Activated CD4-positive, alpha-beta T cell treated with anti-CD3 and anti-CD28 coated beads for 36 hours (primary cell): ENCODE measurements at regions not wholly inside any gene's neighbourhood (a gene's known extent, or its start where the extent isn't known, plus 50 kb on each side); places are given as distances from the start of the nearest gene placed in this dataset.

Source experiments
- ATAC-seq: fragments of 200-7000 bp; cut with Tn5 transposase; one replicate; pipeline ENCODE4 v1.10.0; 2021; ENCODE audit warnings: mild to moderate bottlenecking, moderate library complexity
- CTCF ChIA-PET: fragments of 350-600 bp; sonication (Branson Sonifier 250); formaldehyde crosslinking; loops from one replicate; lab custom pipeline; 2021; ENCODE audit warnings: antibody characterized with exemption; lab: Charles Lee
- POLR2A ChIA-PET: fragments of 350-600 bp; sonication (Branson Sonifier 250); formaldehyde crosslinking; loops from one replicate; lab custom pipeline; 2021; ENCODE audit warnings: antibody characterized with exemption, inconsistent platforms; lab: Charles Lee
- DNase-seq: peaks from one replicate; pipeline ENCODE4 v3.0.0-alpha.2; 2020
- H3K27ac Mint-ChIP-seq: one replicate; pipeline ENCODE4 v1.8.0; 2021; ENCODE audit warnings: mixed read lengths
- H3K27me3 Mint-ChIP-seq: one replicate; pipeline ENCODE4 v1.8.0; 2021; ENCODE audit warnings: mixed read lengths
- H3K36me3 Mint-ChIP-seq: one replicate; pipeline ENCODE4 v1.8.0; 2021; ENCODE audit warnings: low read depth, mixed read lengths
- H3K4me1 Mint-ChIP-seq: one replicate; pipeline ENCODE4 v1.8.0; 2021; ENCODE audit warnings: mixed read lengths
- H3K4me3 Mint-ChIP-seq: one replicate; pipeline ENCODE4 v1.8.0; 2021; ENCODE audit warnings: mild to moderate bottlenecking, moderate library complexity, mixed read lengths
- H3K9me3 Mint-ChIP-seq: one replicate; pipeline ENCODE4 v1.8.0; 2021; ENCODE audit warnings: low read depth, mixed read lengths
- intact Hi-C, 2 experiments: fragments of 100-400 bp; cut with DNase I in 1 of 2; cut with micrococcal nuclease in 1 of 2; formaldehyde crosslinking; loops; one replicate each; pipeline versions ENCODE4 v1.14.2 to v1.15.1; 2022 to 2024; cut with DNase I, micrococcal nuclease

DNA sequence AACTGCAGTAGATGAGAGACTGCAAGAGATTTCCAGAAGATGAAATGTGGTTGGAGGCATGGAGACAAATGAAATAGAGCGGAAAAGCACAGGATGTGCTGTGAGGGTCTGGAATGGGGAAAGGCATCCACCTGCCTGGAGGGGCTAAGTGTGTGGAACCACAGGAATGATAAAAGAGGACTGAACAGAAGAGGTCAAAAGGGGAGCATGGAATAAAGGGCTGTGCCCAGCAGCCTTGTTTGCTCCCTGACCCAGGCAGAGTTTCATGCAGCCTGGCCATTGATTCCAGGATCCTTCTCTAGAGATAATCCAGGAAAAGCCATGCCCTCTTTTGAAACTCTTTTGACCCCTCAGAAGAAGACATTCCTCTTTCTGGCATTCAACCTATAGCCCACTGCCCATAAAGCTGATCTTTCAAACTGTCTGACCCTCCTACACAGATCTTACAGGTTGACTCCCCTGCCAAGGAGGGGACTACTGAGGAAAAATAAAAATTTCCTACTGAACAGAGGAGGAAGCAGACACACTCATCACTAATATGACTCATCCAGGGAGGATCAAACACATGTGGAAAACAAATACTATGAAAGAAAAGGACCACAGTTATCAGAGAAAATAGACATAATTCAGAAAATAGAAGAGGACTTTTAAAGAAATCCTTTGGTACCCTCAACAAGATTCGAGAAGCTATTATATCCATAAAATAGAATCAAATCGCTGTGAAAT, 273.5 kb upstream of the PCSK5 start:
- Mint-ChIP-seq H3K9me3 (no peaks in the 10 kb centered on the region), H3K4me1 (no peaks in the 10 kb centered on the region), H3K36me3 (no peaks in the 10 kb centered on the region), H3K4me3 (no peak overlapping the region), H3K27me3 (peaks cover 19% of the 10 kb centered on the region), H3K27ac (no peak overlapping the region)
- ChIA-PET CTCF (no interaction called here), POLR2A (no interaction called here)
- intact Hi-C loops: no loop called here
- ATAC-seq (no peak), DNase-seq (no peak)

- Mint-ChIP-seq H3K27ac (no peak overlapping the region), H3K27me3 (peaks cover 16% of the 10 kb centered on the region), H3K4me1 (no peaks in the 10 kb centered on the region), H3K4me3 (no peak overlapping the region), H3K9me3 (no peaks in the 10 kb centered on the region), H3K36me3 (no peaks in the 10 kb centered on the region)
- intact Hi-C loops: no loop called here
- CTCF ChIA-PET: interaction anchor here (1.2 kb wide), 1 partner anchor 11 kb away, joined by 3 read pairs; no protein-coding TSS in a partner anchor
- ATAC-seq (no peak), DNase-seq (no peak)
- POLR2A ChIA-PET: no interaction called here
These were observed 267.0 kb upstream of the PCSK5 start for GRCh38 chr9:75623462-75623861.

DNA sequence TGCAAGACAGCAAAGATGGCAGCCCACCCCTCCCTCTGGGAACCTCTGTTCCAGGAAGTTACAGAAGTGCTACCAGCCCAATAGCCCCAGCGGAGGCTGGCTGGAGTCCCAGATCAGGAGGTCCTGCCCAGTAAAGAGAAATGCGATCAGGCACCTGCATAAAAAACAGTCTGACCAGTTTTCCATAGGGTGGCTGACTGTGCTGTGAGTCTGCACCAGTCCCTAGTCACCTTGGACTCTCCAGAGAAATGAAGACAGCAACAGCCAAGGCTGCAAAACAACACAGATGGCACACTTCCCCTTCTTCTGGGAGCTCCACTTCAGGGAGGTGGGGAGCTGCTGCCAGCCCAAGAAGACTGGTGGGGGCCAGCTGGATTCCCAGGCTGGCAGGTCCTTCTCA, 265.5 kb upstream of the PCSK5 start:
- CTCF ChIA-PET: interaction anchor here (1.2 kb wide), 1 partner anchor 12 kb away, joined by 3 read pairs; no protein-coding TSS in a partner anchor

GRCh38 chr9:75626860-75627259, 263.6 kb upstream of the PCSK5 start:
- intact Hi-C loops: no loop called here
- DNase-seq: no peak
- no peaks in the 10 kb centered on the region for H3K36me3 Mint-ChIP-seq
- ChIA-PET CTCF (interaction anchor here (0.7 kb wide), 1 partner anchor 311 kb away, joined by 3 read pairs; no protein-coding TSS in a partner anchor), POLR2A (no interaction called here)
- H3K27ac Mint-ChIP-seq: no peak overlapping the region
- ATAC-seq: no peak
- H3K27me3 Mint-ChIP-seq: peaks cover 9% of the 10 kb centered on the region
- no peaks in the 10 kb centered on the region for H3K9me3 Mint-ChIP-seq
- no peak overlapping the region for H3K4me3 Mint-ChIP-seq
- H3K4me1 Mint-ChIP-seq: no peaks in the 10 kb centered on the region

More for the DNA sequence above, 265.5 kb upstream of the PCSK5 start:
- peaks cover 14% of the 10 kb centered on the region for H3K27me3 Mint-ChIP-seq
- H3K36me3 Mint-ChIP-seq: no peaks in the 10 kb centered on the region
- intact Hi-C loops: no loop called here
- DNase-seq (no peak), ATAC-seq (no peak)
- H3K27ac Mint-ChIP-seq: no peak overlapping the region
- no peak overlapping the region for H3K4me3 Mint-ChIP-seq
- no peaks in the 10 kb centered on the region for H3K9me3 Mint-ChIP-seq
- POLR2A ChIA-PET: no interaction called here
- no peaks in the 10 kb centered on the region for H3K4me1 Mint-ChIP-seq

- no peaks in the 10 kb centered on the region for H3K27me3 Mint-ChIP-seq
- no peak for ATAC-seq
- H3K36me3 Mint-ChIP-seq: no peaks in the 10 kb centered on the region
- ChIA-PET CTCF (no interaction called here), POLR2A (interaction anchor here (0.6 kb wide), 1 partner anchor 424 kb away, joined by 3 read pairs; no protein-coding TSS in a partner anchor)
- H3K4me1 Mint-ChIP-seq: no peaks in the 10 kb centered on the region
- H3K27ac Mint-ChIP-seq: no peak overlapping the region
- no peak for DNase-seq
- H3K4me3 Mint-ChIP-seq: no peak overlapping the region
- intact Hi-C loops: no loop called here
- no peaks in the 10 kb centered on the region for H3K9me3 Mint-ChIP-seq
These were observed 261.5 kb upstream of the PCSK5 start for GRCh38 chr9:75628952-75629351.

- H3K36me3 Mint-ChIP-seq: no peaks in the 10 kb centered on the region
- no peak overlapping the region for H3K4me3 Mint-ChIP-seq
- ATAC-seq: no peak
- no peaks in the 10 kb centered on the region for H3K9me3 Mint-ChIP-seq
- POLR2A ChIA-PET: interaction anchor here (0.7 kb wide), 1 partner anchor 310 kb away, joined by 3 read pairs; no protein-coding TSS in a partner anchor
- H3K27ac Mint-ChIP-seq: no peak overlapping the region
- CTCF ChIA-PET: no interaction called here
- DNase-seq: no peak
- no peaks in the 10 kb centered on the region for H3K4me1 Mint-ChIP-seq
- H3K27me3 Mint-ChIP-seq: no peaks in the 10 kb centered on the region
- intact Hi-C loops: no loop called here
These were observed 256.9 kb upstream of the PCSK5 start for GRCh38 chr9:75633451-75634057.

GRCh38 chr9:75636427-75637045, 253.9 kb upstream of the PCSK5 start:
- intact Hi-C loops: no loop called here
- POLR2A ChIA-PET: no interaction called here
- Mint-ChIP-seq H3K27me3 (no peaks in the 10 kb centered on the region), H3K9me3 (no peaks in the 10 kb centered on the region), H3K27ac (no peak overlapping the region), H3K36me3 (no peaks in the 10 kb centered on the region), H3K4me1 (no peaks in the 10 kb centered on the region), H3K4me3 (no peak overlapping the region)
- CTCF ChIA-PET: interaction anchor here (0.8 kb wide), 1 partner anchor 264 kb away, joined by 3 read pairs; no protein-coding TSS in a partner anchor
- peak; percentile 23 for DNase-seq
- ATAC-seq: peak; percentile 26

DNA sequence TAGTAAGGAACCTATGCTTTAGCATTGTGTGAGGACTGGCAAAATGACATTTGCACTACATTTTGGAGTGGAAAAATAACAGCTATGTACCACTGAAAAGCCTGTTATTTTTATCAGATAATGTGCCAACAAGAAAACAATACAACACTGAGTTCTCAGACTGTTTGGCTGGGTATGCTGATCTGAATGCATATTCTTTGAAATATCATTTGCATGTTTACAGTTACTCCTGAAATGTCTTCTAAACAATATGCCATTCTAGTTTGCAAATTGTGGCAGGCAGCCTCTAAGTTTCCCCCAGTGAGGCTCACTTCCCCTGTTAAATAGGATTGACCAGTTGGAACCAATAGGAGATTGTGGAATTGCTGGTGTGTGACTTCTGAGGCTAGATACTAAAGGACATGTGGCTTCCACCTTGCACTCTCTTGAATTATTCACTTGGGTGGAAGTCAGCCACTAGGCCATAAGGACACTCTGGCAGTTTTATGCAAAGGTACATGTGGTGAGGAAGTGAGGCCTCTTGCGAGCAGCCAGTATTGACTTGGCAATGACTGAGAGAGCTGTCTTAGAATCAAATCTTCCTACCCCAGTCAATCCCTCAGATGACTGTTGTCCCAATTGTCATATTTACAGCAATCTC, 250.4 kb upstream of the PCSK5 start:
- ATAC-seq (no peak), DNase-seq (no peak)
- Mint-ChIP-seq H3K27me3 (no peaks in the 10 kb centered on the region), H3K9me3 (no peaks in the 10 kb centered on the region), H3K27ac (no peak overlapping the region), H3K4me1 (no peaks in the 10 kb centered on the region), H3K4me3 (no peak overlapping the region), H3K36me3 (no peaks in the 10 kb centered on the region)
- ChIA-PET CTCF (no interaction called here), POLR2A (no interaction called here)
- intact Hi-C loops: loop anchor here in 1 of 2 experiments (1.0 kb wide), 1 partner anchor 14 kb away; no protein-coding TSS in a partner anchor

DNA sequence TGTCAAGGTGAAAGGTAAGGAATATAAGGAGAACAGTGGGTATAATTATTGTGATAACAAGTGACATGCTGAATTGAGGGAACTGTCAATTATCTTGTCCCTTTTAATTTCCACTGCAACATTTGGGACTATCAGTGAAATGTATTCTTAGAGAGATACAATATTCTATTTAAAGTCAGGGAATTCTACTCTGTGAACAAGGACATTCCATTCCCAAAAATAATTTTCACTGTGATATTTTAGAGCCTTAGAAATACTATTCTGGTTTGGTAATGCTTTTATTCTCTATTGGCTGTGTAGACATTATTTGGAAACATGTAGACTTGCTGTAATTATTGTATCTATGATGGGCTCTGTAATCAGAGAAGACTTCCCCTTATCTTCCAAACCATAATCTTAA, 248.0 kb upstream of the PCSK5 start:
- POLR2A ChIA-PET: no interaction called here
- CTCF ChIA-PET: no interaction called here
- ATAC-seq (no peak), DNase-seq (no peak)
- H3K36me3 Mint-ChIP-seq: no peaks in the 10 kb centered on the region
- no peak overlapping the region for H3K27ac Mint-ChIP-seq
- intact Hi-C loops: no loop called here
- H3K27me3 Mint-ChIP-seq: peaks cover 2% of the 10 kb centered on the region
- H3K9me3 Mint-ChIP-seq: no peaks in the 10 kb centered on the region
- H3K4me1 Mint-ChIP-seq: no peaks in the 10 kb centered on the region
- H3K4me3 Mint-ChIP-seq: no peak overlapping the region

DNA sequence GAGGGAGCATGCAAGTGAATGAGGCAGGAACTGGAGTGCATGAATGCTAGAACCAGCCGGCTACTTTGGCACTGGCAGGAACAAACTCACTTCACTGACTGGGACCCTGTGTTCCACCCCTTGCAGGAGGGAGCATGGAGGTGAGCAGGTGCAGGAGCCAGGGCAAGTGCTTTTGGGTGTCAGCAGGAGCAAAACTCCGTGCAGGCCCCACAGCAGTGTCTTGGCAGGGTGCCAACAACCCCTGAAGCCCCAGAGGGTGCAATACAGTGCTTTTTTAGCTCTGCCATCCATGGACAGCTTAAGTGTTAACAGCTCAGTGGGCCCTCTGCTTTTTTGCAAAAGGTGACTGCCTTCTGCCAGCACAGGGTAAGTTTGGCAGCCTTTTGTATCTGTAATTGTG, 245.8 kb upstream of the PCSK5 start:
- Mint-ChIP-seq H3K4me3 (no peak overlapping the region), H3K9me3 (no peaks in the 10 kb centered on the region), H3K27me3 (peaks cover 2% of the 10 kb centered on the region), H3K36me3 (no peaks in the 10 kb centered on the region), H3K4me1 (no peaks in the 10 kb centered on the region), H3K27ac (no peak overlapping the region)
- ChIA-PET CTCF (no interaction called here), POLR2A (no interaction called here)
- intact Hi-C loops: no loop called here
- ATAC-seq (no peak), DNase-seq (no peak)

DNA sequence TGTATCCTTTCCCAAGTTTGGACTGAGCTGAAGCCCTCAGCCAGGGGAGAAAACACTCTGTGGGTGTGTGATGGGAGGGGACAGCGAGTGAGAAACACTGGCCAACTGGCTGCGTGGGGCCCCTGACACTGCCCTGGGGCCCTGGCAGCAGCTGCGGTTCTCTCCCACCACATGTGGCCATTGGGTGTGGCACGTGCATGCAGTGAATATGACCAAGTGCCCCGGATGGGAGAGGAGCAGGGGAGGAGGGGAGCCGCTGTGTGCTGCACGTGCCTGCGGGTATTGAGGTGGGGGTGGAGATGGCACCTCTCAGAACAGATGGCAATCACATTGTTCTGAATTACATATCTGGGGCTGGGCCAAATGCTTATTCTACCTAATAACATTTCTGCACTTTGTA, 242.4 kb upstream of the PCSK5 start:
- no peak overlapping the region for H3K27ac Mint-ChIP-seq
- ATAC-seq: no peak
- CTCF ChIA-PET: no interaction called here
- H3K36me3 Mint-ChIP-seq: no peaks in the 10 kb centered on the region
- POLR2A ChIA-PET: no interaction called here
- DNase-seq: no peak
- H3K27me3 Mint-ChIP-seq: peaks cover 7% of the 10 kb centered on the region
- H3K4me1 Mint-ChIP-seq: no peaks in the 10 kb centered on the region
- H3K4me3 Mint-ChIP-seq: no peak overlapping the region
- intact Hi-C loops: no loop called here
- no peaks in the 10 kb centered on the region for H3K9me3 Mint-ChIP-seq
